Panc1 (cell line): ENCODE measurements at regions not wholly inside any gene's neighbourhood (a gene's known extent, or its start where the extent isn't known, plus 50 kb on each side); places are given as distances from the start of the nearest gene placed in this dataset.

Experiments used
- POLR2AphosphoS5 ChIP-seq: IDR thresholded peaks from 2 replicates; pipeline ENCODE4 v1.6.1; 2012; ENCODE audit warnings: mild to moderate bottlenecking, low read depth, low read length, moderate library complexity
- TCF7L2 ChIP-seq: IDR thresholded peaks from 2 replicates; pipeline ENCODE4 v1.6.1; 2011; ENCODE audit warnings: mild to moderate bottlenecking, low read depth, low read length, inconsistent platforms
- TF ChIP-seq, protein P1 (sequence below): fragments of 450-650 bp; IDR thresholded peaks from 2 replicates; pipeline ENCODE4 v1.5.1; 2017; ENCODE audit warnings: mild to moderate bottlenecking
- TF ChIP-seq, protein P2 (sequence below), 2 experiments: IDR thresholded peaks; 2 replicates each; pipeline ENCODE4 v1.6.1; 2011 to 2012; ENCODE audit warnings: low read depth in 2 of 2, control low read depth in 1 of 2, low read length in 1 of 2, mild to moderate bottlenecking in 1 of 2, moderate library complexity in 1 of 2; ENCODE audit not compliant: insufficient read depth in 1 of 2

- TF ChIP-seq, protein P1, sequence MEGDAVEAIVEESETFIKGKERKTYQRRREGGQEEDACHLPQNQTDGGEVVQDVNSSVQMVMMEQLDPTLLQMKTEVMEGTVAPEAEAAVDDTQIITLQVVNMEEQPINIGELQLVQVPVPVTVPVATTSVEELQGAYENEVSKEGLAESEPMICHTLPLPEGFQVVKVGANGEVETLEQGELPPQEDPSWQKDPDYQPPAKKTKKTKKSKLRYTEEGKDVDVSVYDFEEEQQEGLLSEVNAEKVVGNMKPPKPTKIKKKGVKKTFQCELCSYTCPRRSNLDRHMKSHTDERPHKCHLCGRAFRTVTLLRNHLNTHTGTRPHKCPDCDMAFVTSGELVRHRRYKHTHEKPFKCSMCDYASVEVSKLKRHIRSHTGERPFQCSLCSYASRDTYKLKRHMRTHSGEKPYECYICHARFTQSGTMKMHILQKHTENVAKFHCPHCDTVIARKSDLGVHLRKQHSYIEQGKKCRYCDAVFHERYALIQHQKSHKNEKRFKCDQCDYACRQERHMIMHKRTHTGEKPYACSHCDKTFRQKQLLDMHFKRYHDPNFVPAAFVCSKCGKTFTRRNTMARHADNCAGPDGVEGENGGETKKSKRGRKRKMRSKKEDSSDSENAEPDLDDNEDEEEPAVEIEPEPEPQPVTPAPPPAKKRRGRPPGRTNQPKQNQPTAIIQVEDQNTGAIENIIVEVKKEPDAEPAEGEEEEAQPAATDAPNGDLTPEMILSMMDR: no peak
- TF ChIP-seq POLR2AphosphoS5 (no peak), TCF7L2 (no peak)
- TF ChIP-seq, protein P2, sequence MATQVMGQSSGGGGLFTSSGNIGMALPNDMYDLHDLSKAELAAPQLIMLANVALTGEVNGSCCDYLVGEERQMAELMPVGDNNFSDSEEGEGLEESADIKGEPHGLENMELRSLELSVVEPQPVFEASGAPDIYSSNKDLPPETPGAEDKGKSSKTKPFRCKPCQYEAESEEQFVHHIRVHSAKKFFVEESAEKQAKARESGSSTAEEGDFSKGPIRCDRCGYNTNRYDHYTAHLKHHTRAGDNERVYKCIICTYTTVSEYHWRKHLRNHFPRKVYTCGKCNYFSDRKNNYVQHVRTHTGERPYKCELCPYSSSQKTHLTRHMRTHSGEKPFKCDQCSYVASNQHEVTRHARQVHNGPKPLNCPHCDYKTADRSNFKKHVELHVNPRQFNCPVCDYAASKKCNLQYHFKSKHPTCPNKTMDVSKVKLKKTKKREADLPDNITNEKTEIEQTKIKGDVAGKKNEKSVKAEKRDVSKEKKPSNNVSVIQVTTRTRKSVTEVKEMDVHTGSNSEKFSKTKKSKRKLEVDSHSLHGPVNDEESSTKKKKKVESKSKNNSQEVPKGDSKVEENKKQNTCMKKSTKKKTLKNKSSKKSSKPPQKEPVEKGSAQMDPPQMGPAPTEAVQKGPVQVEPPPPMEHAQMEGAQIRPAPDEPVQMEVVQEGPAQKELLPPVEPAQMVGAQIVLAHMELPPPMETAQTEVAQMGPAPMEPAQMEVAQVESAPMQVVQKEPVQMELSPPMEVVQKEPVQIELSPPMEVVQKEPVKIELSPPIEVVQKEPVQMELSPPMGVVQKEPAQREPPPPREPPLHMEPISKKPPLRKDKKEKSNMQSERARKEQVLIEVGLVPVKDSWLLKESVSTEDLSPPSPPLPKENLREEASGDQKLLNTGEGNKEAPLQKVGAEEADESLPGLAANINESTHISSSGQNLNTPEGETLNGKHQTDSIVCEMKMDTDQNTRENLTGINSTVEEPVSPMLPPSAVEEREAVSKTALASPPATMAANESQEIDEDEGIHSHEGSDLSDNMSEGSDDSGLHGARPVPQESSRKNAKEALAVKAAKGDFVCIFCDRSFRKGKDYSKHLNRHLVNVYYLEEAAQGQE (IDR thresholded peaks at IDR 0.05; ENCODE audit: insufficient read depth in 1 of 2, low read depth in 2 of 2, low read length in 1 of 2): no peak
Observed at GRCh38 chr4:134666640-134667039, 465.1 kb upstream of the PABPC4L start.
